Lung (tissue), 11 donors: ENCODE measurements at regions not wholly inside any gene's neighbourhood (a gene's known extent, or its start where the extent isn't known, plus 50 kb on each side); places are given as distances from the start of the nearest gene placed in this dataset.

Experiments used
- ATAC-seq: fragments of 200-7000 bp; cut with Tn5 transposase; one replicate; pipeline ENCODE4 v1.9.1; 2020; ENCODE audit warnings: moderate number of reproducible peaks; ENCODE audit not compliant: insufficient read depth, low FRiP score
- DNase-seq, 3 donors: peaks; one replicate each; pipeline ENCODE4 v3.0.0-alpha.2; 2013 to 2017
- H3K27ac ChIP-seq, 2 donors: one replicate each; pipeline ENCODE4 v1.5.1; 2013; ENCODE audit warnings: mild to moderate bottlenecking in 2 of 2, moderate library complexity in 2 of 2, control low read depth in 1 of 2, inconsistent platforms in 1 of 2, low read depth in 1 of 2, low read length in 1 of 2
- H3K27me3 ChIP-seq, 3 donors: one replicate each; pipeline ENCODE4 v1.5.1; 2013; ENCODE audit warnings: low read length in 2 of 3; ENCODE audit not compliant: control insufficient read depth in 3 of 3, insufficient read depth in 3 of 3
- H3K36me3 ChIP-seq, 4 donors: one replicate each; pipeline ENCODE4 v1.5.1; 2013; ENCODE audit warnings: low read length in 4 of 4, mild to moderate bottlenecking in 1 of 4, moderate library complexity in 1 of 4; ENCODE audit not compliant: control insufficient read depth in 4 of 4, insufficient read depth in 4 of 4
- H3K4me1 ChIP-seq, 5 donors: one replicate each; pipeline ENCODE4 v1.5.1; 2013; ENCODE audit warnings: low read length in 5 of 5, mild to moderate bottlenecking in 2 of 5, moderate library complexity in 1 of 5; ENCODE audit not compliant: control insufficient read depth in 5 of 5, insufficient read depth in 5 of 5
- H3K4me3 ChIP-seq: one replicate; pipeline ENCODE4 v1.5.1; 2013; ENCODE audit warnings: mild to moderate bottlenecking, control low read depth, moderate library complexity
- H3K9ac ChIP-seq, 2 donors: one replicate each; pipeline ENCODE4 v1.5.1; 2013; ENCODE audit warnings: low read length in 2 of 2, control low read depth in 1 of 2; ENCODE audit not compliant: insufficient read depth in 1 of 2
- H3K9me3 ChIP-seq, 4 donors: one replicate each; pipeline ENCODE4 v1.5.1; 2013; ENCODE audit warnings: low read length in 3 of 4, mild to moderate bottlenecking in 1 of 4, moderate library complexity in 1 of 4; ENCODE audit not compliant: control insufficient read depth in 4 of 4, insufficient read depth in 3 of 4
- CTCF ChIP-seq: IDR thresholded peaks from 2 replicates; pipeline ENCODE4 v1.5.1; 2012; ENCODE audit warnings: mild to moderate bottlenecking; ENCODE audit errors: control extremely low read depth, extremely low read depth
- WGBS, 2 donors: extraction: QIAGEN DNeasy Blood & Tissue Kit; methylation state at CpG; one replicate each; pipeline ENCODE4 v1.1.7; 2013; 5-methylcytosine and 5-hydroxymethylcytosine counted together
- donor health status: control.
- donor health status: control.
- donor health status: Bipolar disorder and iron deficiency.
- donor health status: healthy.
- donor health status: DM: yes; HTN: yes; CAD: no.

- Histone ChIP-seq H3K27me3 (no peaks in the 10 kb centered on the region), H3K9ac (no peak overlapping the region), H3K36me3 (no peaks in the 10 kb centered on the region), H3K9me3 (no peaks in the 10 kb centered on the region), H3K4me3 (no peak overlapping the region), H3K4me1 (no peaks in the 10 kb centered on the region), H3K27ac (no peak overlapping the region)
- ATAC-seq (no peak), DNase-seq (peak in 1 of 3 donors; percentile 10)
- TF ChIP-seq CTCF, result no peak
- 39 to 45% methylated on average over 3 of the region's 3 CpGs for WGBS, 2 donors
Observed at GRCh38 chr19:34109596-34109995, 62.7 kb upstream of the LSM14A start.

DNA sequence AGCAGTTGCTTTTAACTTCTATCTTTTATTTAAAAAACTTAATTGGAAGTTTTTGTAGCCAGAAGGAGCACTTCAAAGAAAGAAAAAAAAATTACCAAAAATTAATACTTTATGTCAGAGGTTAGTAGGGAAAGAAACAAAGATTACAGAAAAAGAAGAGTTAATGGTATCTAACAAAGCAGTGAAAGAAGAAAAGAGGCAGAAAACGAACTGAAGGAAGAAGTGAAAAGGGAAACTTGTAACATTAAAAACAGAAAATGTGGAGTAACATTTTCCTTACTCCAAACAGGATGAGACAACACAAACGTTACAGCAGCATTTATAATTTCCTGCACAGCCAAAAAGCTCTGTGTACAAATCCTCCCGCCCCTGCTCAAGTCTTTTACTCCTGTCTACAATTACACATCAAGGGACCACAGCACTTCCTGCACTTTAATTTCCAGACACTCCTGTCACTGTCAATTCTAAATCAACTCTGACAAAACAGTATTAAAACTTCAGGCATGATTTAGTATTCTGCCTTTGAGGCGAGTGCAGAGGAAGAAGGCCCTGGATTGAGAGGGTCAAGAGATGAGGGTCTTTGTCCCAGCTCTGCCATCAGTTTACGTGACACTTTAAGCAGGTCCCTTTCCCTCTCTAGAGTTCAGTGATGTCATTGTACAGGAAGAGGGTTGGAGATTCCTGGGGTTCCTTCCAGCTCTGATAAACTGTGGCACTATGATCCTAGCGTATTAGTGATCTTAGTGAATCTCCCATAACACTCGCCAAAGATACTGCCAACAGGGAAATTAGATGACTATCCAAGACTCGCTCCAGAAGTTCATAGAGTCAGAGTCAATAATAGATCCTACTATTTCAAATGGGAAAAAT lies 53.2 kb upstream of the LSM14A start:
- no peak for TF ChIP-seq CTCF
- DNase-seq (peak in 1 of 3 donors; percentile 6), ATAC-seq (no peak)
- Histone ChIP-seq H3K36me3 (no peaks in the 10 kb centered on the region), H3K27ac (no peak overlapping the region), H3K9ac (no peak overlapping the region), H3K4me3 (no peak overlapping the region), H3K27me3 (no peaks in the 10 kb centered on the region), H3K4me1 (no peaks in the 10 kb centered on the region), H3K9me3 (no peaks in the 10 kb centered on the region)
- WGBS, 2 donors, result 44 to 51% methylated on average over 8 of the region's 8 CpGs

DNA sequence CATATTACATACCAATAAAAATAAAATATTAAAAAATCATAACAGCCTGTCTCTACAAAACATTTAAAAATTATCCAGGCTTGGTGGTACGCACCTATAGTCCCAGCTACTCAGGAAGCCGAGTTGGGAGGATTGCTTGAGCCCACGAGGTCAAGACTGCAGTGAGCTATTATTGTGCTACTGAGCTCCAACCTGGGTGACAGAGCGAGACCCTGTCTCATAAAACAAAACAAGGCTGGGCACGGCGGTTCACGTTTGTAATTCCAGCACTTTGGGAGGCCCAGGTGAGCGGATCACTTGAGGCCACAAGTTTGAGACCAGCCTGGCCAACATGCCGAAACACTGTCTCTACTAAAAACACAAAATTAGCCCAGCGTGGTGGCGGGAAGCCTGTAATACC lies 52.2 kb upstream of the LSM14A start:
- ATAC-seq (no peak), DNase-seq (no peak)
- no peak overlapping the region for H3K27ac ChIP-seq
- no peaks in the 10 kb centered on the region for H3K27me3 ChIP-seq
- WGBS, 2 donors, result 85 to 91% methylated on average over 11 of the region's 11 CpGs
- H3K36me3 ChIP-seq, result no peaks in the 10 kb centered on the region
- no peaks in the 10 kb centered on the region for H3K4me1 ChIP-seq
- no peaks in the 10 kb centered on the region for H3K9me3 ChIP-seq
- H3K4me3 ChIP-seq, result no peak overlapping the region
- no peak for TF ChIP-seq CTCF
- no peak overlapping the region for H3K9ac ChIP-seq
